Liver (tissue), 3 donors: ENCODE measurements at regions not wholly inside any gene's neighbourhood (a gene's known extent, or its start where the extent isn't known, plus 50 kb on each side); places are given as distances from the start of the nearest gene placed in this dataset.
"Not testable (repeated sequence)": the region's sequence is repeated elsewhere in the genome, so short reads cannot be mapped to it uniquely, and the experiment has no call there.

Source experiments
- EGR1 ChIP-seq, 2 donors: IDR thresholded peaks; 2 replicates each; pipeline ENCODE4 v1.6.1; 2016 to 2018; ENCODE audit warnings: antibody characterized with exemption in 2 of 2, low read depth in 2 of 2
- GABPA ChIP-seq, 2 donors: IDR thresholded peaks in 1 of 2; conservative IDR thresholded peaks in 1 of 2; 2 replicates each; pipeline ENCODE4 v1.6.1; 2016; ENCODE audit warnings: antibody characterized with exemption in 2 of 2, mild to moderate bottlenecking in 1 of 2, moderate library complexity in 1 of 2
- RAD21 ChIP-seq, 2 donors: IDR thresholded peaks; 2 replicates each; pipeline ENCODE4 v1.6.1; 2016; ENCODE audit warnings: antibody characterized with exemption in 2 of 2, mild to moderate bottlenecking in 2 of 2
- REST ChIP-seq: IDR thresholded peaks from 2 replicates; pipeline ENCODE4 v1.6.1; 2016; ENCODE audit warnings: antibody characterized with exemption, mild to moderate bottlenecking
- SP1 ChIP-seq: IDR thresholded peaks from 2 replicates; pipeline ENCODE4 v1.6.1; 2018; ENCODE audit warnings: antibody characterized with exemption, mild to moderate bottlenecking
- TAF1 ChIP-seq: conservative IDR thresholded peaks from 2 replicates; pipeline ENCODE4 v1.6.1; 2016; ENCODE audit warnings: antibody characterized with exemption, mild to moderate bottlenecking
- YY1 ChIP-seq: IDR thresholded peaks from 2 replicates; pipeline ENCODE4 v1.6.1; 2016; ENCODE audit warnings: antibody characterized with exemption, mild to moderate bottlenecking
- TF ChIP-seq, protein P1 (sequence below): fragments of 150-350 bp; IDR thresholded peaks from 2 replicates; pipeline ENCODE4 v1.5.1; 2017; ENCODE audit warnings: improper control_type of control experiment, low read depth, low read length; ENCODE audit not compliant: missing input control
- TF ChIP-seq, protein P2 (sequence below): IDR thresholded peaks from 2 replicates; pipeline ENCODE4 v1.6.1; 2016; ENCODE audit warnings: antibody characterized with exemption
- TF ChIP-seq, protein P3 (sequence below): IDR thresholded peaks from 2 replicates; pipeline ENCODE4 v1.6.1; 2016; ENCODE audit warnings: antibody characterized with exemption
- donor health status: healthy.
- donor health status: healthy.

- not testable (repeated sequence) for TF ChIP-seq GABPA (IDR thresholded peaks at IDR 0.05 in 1 of 2, conservative IDR thresholded peaks at IDR 0.05 in 1 of 2); EGR1 (IDR thresholded peaks at IDR 0.05; ENCODE audit: low read depth in 2 of 2); SP1; RAD21 (IDR thresholded peaks at IDR 0.05); TAF1; YY1; REST
- TF ChIP-seq, protein P1, sequence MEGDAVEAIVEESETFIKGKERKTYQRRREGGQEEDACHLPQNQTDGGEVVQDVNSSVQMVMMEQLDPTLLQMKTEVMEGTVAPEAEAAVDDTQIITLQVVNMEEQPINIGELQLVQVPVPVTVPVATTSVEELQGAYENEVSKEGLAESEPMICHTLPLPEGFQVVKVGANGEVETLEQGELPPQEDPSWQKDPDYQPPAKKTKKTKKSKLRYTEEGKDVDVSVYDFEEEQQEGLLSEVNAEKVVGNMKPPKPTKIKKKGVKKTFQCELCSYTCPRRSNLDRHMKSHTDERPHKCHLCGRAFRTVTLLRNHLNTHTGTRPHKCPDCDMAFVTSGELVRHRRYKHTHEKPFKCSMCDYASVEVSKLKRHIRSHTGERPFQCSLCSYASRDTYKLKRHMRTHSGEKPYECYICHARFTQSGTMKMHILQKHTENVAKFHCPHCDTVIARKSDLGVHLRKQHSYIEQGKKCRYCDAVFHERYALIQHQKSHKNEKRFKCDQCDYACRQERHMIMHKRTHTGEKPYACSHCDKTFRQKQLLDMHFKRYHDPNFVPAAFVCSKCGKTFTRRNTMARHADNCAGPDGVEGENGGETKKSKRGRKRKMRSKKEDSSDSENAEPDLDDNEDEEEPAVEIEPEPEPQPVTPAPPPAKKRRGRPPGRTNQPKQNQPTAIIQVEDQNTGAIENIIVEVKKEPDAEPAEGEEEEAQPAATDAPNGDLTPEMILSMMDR = not testable (repeated sequence)
- TF ChIP-seq, protein P2, sequence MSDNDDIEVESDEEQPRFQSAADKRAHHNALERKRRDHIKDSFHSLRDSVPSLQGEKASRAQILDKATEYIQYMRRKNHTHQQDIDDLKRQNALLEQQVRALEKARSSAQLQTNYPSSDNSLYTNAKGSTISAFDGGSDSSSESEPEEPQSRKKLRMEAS = not testable (repeated sequence)
- TF ChIP-seq, protein P3, sequence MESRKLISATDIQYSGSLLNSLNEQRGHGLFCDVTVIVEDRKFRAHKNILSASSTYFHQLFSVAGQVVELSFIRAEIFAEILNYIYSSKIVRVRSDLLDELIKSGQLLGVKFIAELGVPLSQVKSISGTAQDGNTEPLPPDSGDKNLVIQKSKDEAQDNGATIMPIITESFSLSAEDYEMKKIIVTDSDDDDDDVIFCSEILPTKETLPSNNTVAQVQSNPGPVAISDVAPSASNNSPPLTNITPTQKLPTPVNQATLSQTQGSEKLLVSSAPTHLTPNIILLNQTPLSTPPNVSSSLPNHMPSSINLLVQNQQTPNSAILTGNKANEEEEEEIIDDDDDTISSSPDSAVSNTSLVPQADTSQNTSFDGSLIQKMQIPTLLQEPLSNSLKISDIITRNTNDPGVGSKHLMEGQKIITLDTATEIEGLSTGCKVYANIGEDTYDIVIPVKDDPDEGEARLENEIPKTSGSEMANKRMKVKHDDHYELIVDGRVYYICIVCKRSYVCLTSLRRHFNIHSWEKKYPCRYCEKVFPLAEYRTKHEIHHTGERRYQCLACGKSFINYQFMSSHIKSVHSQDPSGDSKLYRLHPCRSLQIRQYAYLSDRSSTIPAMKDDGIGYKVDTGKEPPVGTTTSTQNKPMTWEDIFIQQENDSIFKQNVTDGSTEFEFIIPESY = not testable (repeated sequence)
Observed at GRCh38 chr5:3454028-3454427, 141.6 kb upstream of the IRX1 start.
